Upper lobe of left lung (tissue), 4 donors: ENCODE measurements at regions not wholly inside any gene's neighbourhood (a gene's known extent, or its start where the extent isn't known, plus 50 kb on each side); places are given as distances from the start of the nearest gene placed in this dataset.

Experiments
- POLR2AphosphoS5 ChIP-seq, 2 donors: sonication (generic); formaldehyde crosslinking; IDR thresholded peaks; one replicate each; pipeline ENCODE4 v1.5.1; 2017; ENCODE audit warnings: antibody characterized with exemption in 2 of 2
- TF ChIP-seq, protein P1 (sequence below), 6 experiments: fragments of 450-650 bp in 4 of 6; fragments of 200-600 bp in 2 of 6; sonication (generic) in 2 of 6; IDR thresholded peaks; one replicate each; pipeline ENCODE4 v1.5.1; 2016 to 2019; ENCODE audit warnings: antibody characterized with exemption in 6 of 6

DNA sequence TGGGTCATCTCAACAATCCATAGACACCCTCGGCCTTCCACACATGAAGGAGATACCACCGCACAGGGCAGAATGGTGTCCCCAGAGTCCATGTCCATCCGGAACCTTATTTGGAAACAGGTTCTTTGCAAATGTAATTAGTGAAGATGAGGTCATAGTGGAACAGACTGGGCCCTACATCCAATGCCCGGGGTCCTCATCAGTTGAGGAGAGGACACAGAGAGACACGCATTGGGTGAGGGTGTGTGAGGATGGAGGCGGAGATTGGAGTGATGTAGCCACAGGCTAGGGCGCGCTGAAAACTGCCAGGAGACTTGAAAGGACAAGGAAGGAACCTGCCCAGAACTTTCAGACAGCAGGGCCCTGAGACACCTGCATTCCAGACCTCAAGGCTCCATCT is 169.4 kb downstream of the ENGASE start:
- TF ChIP-seq, protein P1, sequence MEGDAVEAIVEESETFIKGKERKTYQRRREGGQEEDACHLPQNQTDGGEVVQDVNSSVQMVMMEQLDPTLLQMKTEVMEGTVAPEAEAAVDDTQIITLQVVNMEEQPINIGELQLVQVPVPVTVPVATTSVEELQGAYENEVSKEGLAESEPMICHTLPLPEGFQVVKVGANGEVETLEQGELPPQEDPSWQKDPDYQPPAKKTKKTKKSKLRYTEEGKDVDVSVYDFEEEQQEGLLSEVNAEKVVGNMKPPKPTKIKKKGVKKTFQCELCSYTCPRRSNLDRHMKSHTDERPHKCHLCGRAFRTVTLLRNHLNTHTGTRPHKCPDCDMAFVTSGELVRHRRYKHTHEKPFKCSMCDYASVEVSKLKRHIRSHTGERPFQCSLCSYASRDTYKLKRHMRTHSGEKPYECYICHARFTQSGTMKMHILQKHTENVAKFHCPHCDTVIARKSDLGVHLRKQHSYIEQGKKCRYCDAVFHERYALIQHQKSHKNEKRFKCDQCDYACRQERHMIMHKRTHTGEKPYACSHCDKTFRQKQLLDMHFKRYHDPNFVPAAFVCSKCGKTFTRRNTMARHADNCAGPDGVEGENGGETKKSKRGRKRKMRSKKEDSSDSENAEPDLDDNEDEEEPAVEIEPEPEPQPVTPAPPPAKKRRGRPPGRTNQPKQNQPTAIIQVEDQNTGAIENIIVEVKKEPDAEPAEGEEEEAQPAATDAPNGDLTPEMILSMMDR (IDR thresholded peaks at IDR 0.05): no peak
- no peak for TF ChIP-seq POLR2AphosphoS5 (IDR thresholded peaks at IDR 0.05)
